ENCODE measurements at regions not wholly inside any gene's neighbourhood (a gene's known extent, or its start where the extent isn't known, plus 50 kb on each side); places are given as distances from the start of the nearest gene placed in this dataset.

GRCh38 chr1:118783095-118783758 lies 204.9 kb downstream of the TBX15 start:
- no peak for TF ChIP-seq CTCF (IDR thresholded peaks at IDR 0.05; ENCODE audit: borderline replicate concordance, extremely low read depth, low read length, poor library complexity, severe bottlenecking)
- no peak for TF ChIP-seq EZH2 (IDR thresholded peaks at IDR 0.05; ENCODE audit: borderline replicate concordance, low read depth, low read length, severe bottlenecking)

All from DND-41 (cell line).